CD4-positive, alpha-beta T cell (primary cell): ENCODE measurements at regions not wholly inside any gene's neighbourhood (a gene's known extent, or its start where the extent isn't known, plus 50 kb on each side); places are given as distances from the start of the nearest gene placed in this dataset.
A peak's percentile ranks its signal among the peaks of the same experiment; 100 is the strongest.

Experiments used
- ATAC-seq: fragments of 200-7000 bp; cut with Tn5 transposase; one replicate; pipeline ENCODE4 v1.10.0; 2022; ENCODE audit warnings: mild to moderate bottlenecking; ENCODE audit not compliant: poor library complexity
- CTCF ChIA-PET: fragments of 350-600 bp; sonication (Branson Sonifier 250); formaldehyde crosslinking; loops from one replicate; lab custom pipeline; 2021; ENCODE audit warnings: antibody characterized with exemption, inconsistent platforms; lab: Charles Lee
- POLR2A ChIA-PET: fragments of 350-600 bp; sonication (Branson Sonifier 250); formaldehyde crosslinking; loops from one replicate; lab custom pipeline; 2021; ENCODE audit warnings: antibody characterized with exemption, inconsistent platforms; lab: Charles Lee
- DNase-seq, 14 experiments: peaks; one replicate each; pipeline ENCODE4 v3.0.0-alpha.2; 2013 to 2020; ENCODE audit warnings: mixed read lengths in 2 of 14
- H3K27ac ChIP-seq, 2 donors: one replicate each; pipeline versions ENCODE4 v1.5.1 to v1.7.0; 2013; ENCODE audit warnings: low read length in 2 of 2, low read depth in 1 of 2, mild to moderate bottlenecking in 1 of 2
- H3K27me3 ChIP-seq, 2 experiments: 1 replicate in 1 of 2; 2 replicates in 1 of 2; pipeline versions ENCODE4 v1.6.1 to v1.7.0; 2013; ENCODE audit warnings: low read length in 2 of 2, control low read depth in 1 of 2, mild to moderate bottlenecking in 1 of 2, moderate library complexity in 1 of 2; ENCODE audit not compliant: insufficient read depth in 2 of 2, control insufficient read depth in 1 of 2
- H3K36me3 ChIP-seq: one replicate; pipeline ENCODE4 v1.6.1; 2013; ENCODE audit warnings: low read length, control low read depth; ENCODE audit not compliant: insufficient read depth
- H3K4me1 ChIP-seq: one replicate; pipeline ENCODE4 v1.6.1; 2013; ENCODE audit warnings: low read length, control low read depth; ENCODE audit not compliant: insufficient read depth
- H3K4me3 ChIP-seq: one replicate; pipeline ENCODE4 v1.5.1; 2013; ENCODE audit warnings: mild to moderate bottlenecking, low read length, moderate library complexity
- H3K9me3 ChIP-seq, 2 experiments: 1 replicate in 1 of 2; 2 replicates in 1 of 2; pipeline versions ENCODE4 v1.6.1 to v1.7.0; 2013; ENCODE audit warnings: low read length in 2 of 2, mild to moderate bottlenecking in 2 of 2, control low read depth in 1 of 2, moderate library complexity in 1 of 2; ENCODE audit not compliant: control insufficient read depth in 1 of 2, insufficient read depth in 1 of 2
- H3K27ac Mint-ChIP-seq: one replicate; pipeline ENCODE4 v1.8.0; 2020; ENCODE audit warnings: mixed read lengths
- H3K27me3 Mint-ChIP-seq: one replicate; pipeline ENCODE4 v1.8.0; 2021; ENCODE audit warnings: mixed read lengths
- H3K36me3 Mint-ChIP-seq: one replicate; pipeline ENCODE4 v1.8.0; 2021; ENCODE audit warnings: low read depth, mixed read lengths
- H3K4me1 Mint-ChIP-seq: one replicate; pipeline ENCODE4 v1.8.0; 2021; ENCODE audit warnings: low read depth, mixed read lengths
- H3K4me3 Mint-ChIP-seq: one replicate; pipeline ENCODE4 v1.8.0; 2020; ENCODE audit warnings: mild to moderate bottlenecking, mixed read lengths
- H3K9me3 Mint-ChIP-seq: one replicate; pipeline ENCODE4 v1.8.0; 2020; ENCODE audit warnings: mixed read lengths
- intact Hi-C, 2 experiments: fragments of 100-400 bp; cut with DNase I in 1 of 2; cut with micrococcal nuclease in 1 of 2; formaldehyde crosslinking; loops; one replicate each; pipeline versions ENCODE4 v1.15.1 to v1.9.0; 2023 to 2025; cut with DNase I, micrococcal nuclease
- TF ChIP-seq, protein P1 (sequence below): fragments of 200-600 bp; IDR thresholded peaks from one replicate; pipeline ENCODE4 v1.8.0; 2022; ENCODE audit warnings: antibody characterized with exemption, mild to moderate bottlenecking

DNA sequence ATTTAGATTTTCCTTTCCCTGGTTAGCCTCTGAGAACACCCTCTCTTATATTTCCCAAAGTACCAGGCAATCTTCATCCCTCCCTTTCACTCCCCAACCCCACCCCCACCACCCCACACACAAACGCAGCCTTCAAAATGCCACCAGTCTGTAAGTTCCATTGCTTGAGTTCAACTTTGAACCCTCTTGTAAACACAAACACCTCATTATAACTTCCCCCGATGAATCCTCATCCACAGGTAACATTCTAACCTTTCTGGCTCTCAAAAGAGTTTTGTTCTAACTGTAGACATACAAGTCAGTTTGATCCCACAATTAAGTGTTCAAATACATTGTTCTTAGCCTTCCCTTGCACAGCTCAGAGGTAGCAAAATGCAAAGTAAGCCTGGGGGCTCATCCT, 199.4 kb upstream of the FOXN3 start:
- Mint-ChIP-seq H3K4me3 (peak overlapping the region; percentile 95), H3K4me1 (peaks cover 84% of the 10 kb centered on the region), H3K27me3 (no peaks in the 10 kb centered on the region), H3K9me3 (no peaks in the 10 kb centered on the region), H3K36me3 (peaks cover 49% of the 10 kb centered on the region), H3K27ac (peak overlapping the region; percentile 99)
- Histone ChIP-seq H3K27me3 (no peaks in the 10 kb centered on the region), H3K4me3 (peak overlapping the region; percentile 76), H3K9me3 (no peaks in the 10 kb centered on the region), H3K36me3 (no peaks in the 10 kb centered on the region), H3K27ac (peak overlapping the region; percentile 58 to 62), H3K4me1 (peaks cover 40% of the 10 kb centered on the region)
- ChIA-PET POLR2A (interaction anchor here (1.2 to 1.7 kb wide), 2 partner anchors 14 to 25 kb away, joined by 3 to 5 read pairs; no protein-coding TSS in a partner anchor), CTCF (interaction anchor here (1.8 kb wide), 1 partner anchor 84 kb away, joined by 5 read pairs; no protein-coding TSS in a partner anchor)
- no peak for ATAC-seq
- intact Hi-C loops = loop anchor here (5.0 kb wide), 3 partner anchors 106 to 199 kb away; partner anchors contain the start of gene FOXN3 (in 2 of the 2)
- DNase-seq = no peak
- TF ChIP-seq, protein P1, sequence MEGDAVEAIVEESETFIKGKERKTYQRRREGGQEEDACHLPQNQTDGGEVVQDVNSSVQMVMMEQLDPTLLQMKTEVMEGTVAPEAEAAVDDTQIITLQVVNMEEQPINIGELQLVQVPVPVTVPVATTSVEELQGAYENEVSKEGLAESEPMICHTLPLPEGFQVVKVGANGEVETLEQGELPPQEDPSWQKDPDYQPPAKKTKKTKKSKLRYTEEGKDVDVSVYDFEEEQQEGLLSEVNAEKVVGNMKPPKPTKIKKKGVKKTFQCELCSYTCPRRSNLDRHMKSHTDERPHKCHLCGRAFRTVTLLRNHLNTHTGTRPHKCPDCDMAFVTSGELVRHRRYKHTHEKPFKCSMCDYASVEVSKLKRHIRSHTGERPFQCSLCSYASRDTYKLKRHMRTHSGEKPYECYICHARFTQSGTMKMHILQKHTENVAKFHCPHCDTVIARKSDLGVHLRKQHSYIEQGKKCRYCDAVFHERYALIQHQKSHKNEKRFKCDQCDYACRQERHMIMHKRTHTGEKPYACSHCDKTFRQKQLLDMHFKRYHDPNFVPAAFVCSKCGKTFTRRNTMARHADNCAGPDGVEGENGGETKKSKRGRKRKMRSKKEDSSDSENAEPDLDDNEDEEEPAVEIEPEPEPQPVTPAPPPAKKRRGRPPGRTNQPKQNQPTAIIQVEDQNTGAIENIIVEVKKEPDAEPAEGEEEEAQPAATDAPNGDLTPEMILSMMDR = no peak

DNA sequence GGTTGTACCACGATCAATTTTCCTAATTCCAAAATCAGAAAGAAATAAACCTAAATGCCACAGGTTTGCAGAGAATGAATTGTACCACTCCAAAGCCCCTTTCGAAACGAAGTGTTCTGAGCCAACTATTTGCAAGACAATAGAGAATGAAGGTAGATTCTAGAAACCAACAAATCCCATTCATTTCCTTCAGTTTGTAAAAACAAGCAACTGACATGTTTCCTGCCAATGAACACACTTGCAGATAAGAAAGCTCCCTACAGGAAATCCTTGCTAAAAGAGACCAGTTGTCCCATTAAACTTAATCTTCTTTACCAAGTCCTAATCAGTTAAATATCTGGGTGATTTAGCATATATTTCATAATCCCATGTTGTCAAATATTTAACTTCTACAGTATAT, 198.4 kb upstream of the FOXN3 start:
- no peaks in the 10 kb centered on the region for H3K36me3 ChIP-seq
- H3K4me1 ChIP-seq = peaks cover 30% of the 10 kb centered on the region
- H3K4me1 Mint-ChIP-seq = peaks cover 84% of the 10 kb centered on the region
- intact Hi-C loops = loop anchor here (5.0 kb wide), 3 partner anchors 107 to 198 kb away; partner anchors contain the start of gene FOXN3 (in 2 of the 2)
- ATAC-seq (no peak), DNase-seq (no peak)
- H3K4me3 ChIP-seq = no peak overlapping the region
- peak overlapping the region; percentile 99 for H3K27ac Mint-ChIP-seq
- TF ChIP-seq, protein P1 = no peak
- ChIA-PET CTCF (interaction anchor here (0.6 to 1.3 kb wide), 2 partner anchors 105 to 250 kb away, joined by 3 read pairs; no protein-coding TSS in a partner anchor), POLR2A (interaction anchor here (1.0 to 1.5 kb wide), 3 partner anchors 17 to 105 kb away, joined by 4 to 6 read pairs (median 5); no protein-coding TSS in a partner anchor)
- H3K27me3 Mint-ChIP-seq = no peaks in the 10 kb centered on the region
- no peaks in the 10 kb centered on the region for H3K9me3 Mint-ChIP-seq
- H3K9me3 ChIP-seq = no peaks in the 10 kb centered on the region
- peaks cover 59% of the 10 kb centered on the region for H3K36me3 Mint-ChIP-seq
- no peaks in the 10 kb centered on the region for H3K27me3 ChIP-seq
- peak overlapping the region; percentile 95 for H3K4me3 Mint-ChIP-seq
- H3K27ac ChIP-seq = no peak overlapping the region

DNA sequence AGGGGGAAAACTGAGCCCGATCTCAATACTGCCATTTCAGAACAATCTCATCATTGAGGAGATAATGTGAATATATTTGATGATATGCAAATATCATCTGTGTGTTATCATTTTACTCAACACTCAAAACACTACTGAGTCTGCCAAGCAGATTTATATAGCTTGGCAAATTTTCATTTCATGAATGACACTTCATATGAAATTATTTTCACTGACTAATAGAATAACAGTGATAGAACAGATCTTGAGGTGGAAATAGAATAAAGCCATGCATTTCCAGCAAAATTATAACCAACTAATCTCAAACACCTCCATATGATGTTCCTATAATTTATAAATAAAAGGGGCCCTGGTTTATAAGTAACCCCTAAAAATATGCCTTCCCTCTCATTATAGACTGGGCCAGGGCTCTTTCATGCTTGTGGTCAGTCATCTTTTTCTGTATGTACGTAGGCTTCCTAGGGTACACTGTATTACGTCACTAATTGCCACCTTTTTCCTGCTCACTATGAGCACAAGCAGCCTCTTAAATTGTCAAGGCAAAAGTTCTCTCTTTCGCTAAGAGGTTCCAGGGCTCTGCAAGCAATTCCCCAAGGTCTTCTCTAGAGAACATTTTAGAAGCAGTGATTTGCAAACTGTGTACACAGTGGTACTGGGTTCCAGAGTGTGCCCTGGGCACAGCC, 197.1 kb upstream of the FOXN3 start:
- ATAC-seq (no peak), DNase-seq (peak in 1 of 14 experiments; percentile 47)
- Mint-ChIP-seq H3K4me3 (peak overlapping the region; percentile 73), H3K27ac (peak overlapping the region; percentile 99), H3K27me3 (no peaks in the 10 kb centered on the region), H3K9me3 (no peaks in the 10 kb centered on the region), H3K4me1 (peaks cover 84% of the 10 kb centered on the region), H3K36me3 (peaks cover 59% of the 10 kb centered on the region)
- Histone ChIP-seq H3K9me3 (no peaks in the 10 kb centered on the region), H3K27ac (no peak overlapping the region), H3K4me1 (peaks cover 36% of the 10 kb centered on the region), H3K27me3 (no peaks in the 10 kb centered on the region), H3K36me3 (no peaks in the 10 kb centered on the region), H3K4me3 (no peak overlapping the region)
- POLR2A ChIA-PET = interaction anchor here (0.7 to 1.7 kb wide), 2 partner anchors 28 to 184 kb away, joined by 3 to 4 read pairs; no protein-coding TSS in a partner anchor
- CTCF ChIA-PET = interaction anchor here (1.3 kb wide), 1 partner anchor 107 kb away, joined by 3 read pairs; no protein-coding TSS in a partner anchor
- TF ChIP-seq, protein P1 = no peak
- intact Hi-C loops = no loop called here
